GM23338 (cell line): ENCODE measurements at regions not wholly inside any gene's neighbourhood (a gene's known extent, or its start where the extent isn't known, plus 50 kb on each side); places are given as distances from the start of the nearest gene placed in this dataset.

Source experiments
- ATAC-seq: fragments of 200-7000 bp; cut with Tn5 transposase; 3 replicates; pipeline ENCODE4 v1.9.1; 2020
- DNase-seq: peaks from one replicate; pipeline ENCODE4 v3.0.0-alpha.2; 2015; ENCODE audit warnings: low spot score
- H2AFZ ChIP-seq: fragments of 200-600 bp; sonication (generic); 2 replicates; pipeline ENCODE4 v1.8.0; 2016; ENCODE audit warnings: antibody characterized with exemption, mild to moderate bottlenecking, moderate library complexity
- H3F3A ChIP-seq: fragments of 200-600 bp; sonication (generic); replicated peaks from 2 replicates; pipeline ENCODE4 v1.8.0; 2017; ENCODE audit warnings: antibody characterized with exemption, mixed run types, low read depth
- H3K27ac ChIP-seq: fragments of 200-600 bp; sonication (generic); 2 replicates; pipeline ENCODE4 v1.6.1; 2016; ENCODE audit warnings: low read depth
- H3K27me3 ChIP-seq: fragments of 200-600 bp; sonication (generic); 2 replicates; pipeline ENCODE4 v1.8.0; 2016; ENCODE audit warnings: mild to moderate bottlenecking, mixed run types, moderate library complexity; ENCODE audit not compliant: insufficient read depth
- H3K36me3 ChIP-seq: fragments of 200-600 bp; sonication (generic); 2 replicates; pipeline ENCODE4 v1.8.0; 2016; ENCODE audit warnings: mild to moderate bottlenecking; ENCODE audit not compliant: insufficient read depth
- H3K4me1 ChIP-seq: fragments of 200-600 bp; sonication (generic); 2 replicates; pipeline ENCODE4 v1.8.0; 2016; ENCODE audit warnings: mild to moderate bottlenecking, moderate library complexity; ENCODE audit not compliant: insufficient read depth
- H3K4me2 ChIP-seq: fragments of 200-600 bp; sonication (generic); 2 replicates; pipeline ENCODE4 v1.7.1; 2017; ENCODE audit warnings: mixed run types
- H3K4me3 ChIP-seq: fragments of 200-600 bp; sonication (generic); 2 replicates; pipeline ENCODE4 v1.6.1; 2016; ENCODE audit warnings: mixed run types
- H3K79me2 ChIP-seq: fragments of 200-600 bp; sonication (generic); replicated peaks from 2 replicates; pipeline ENCODE4 v1.8.0; 2017; ENCODE audit warnings: mild to moderate bottlenecking; ENCODE audit not compliant: insufficient read depth
- H3K9me2 ChIP-seq: fragments of 200-600 bp; sonication (generic); 2 replicates; pipeline ENCODE4 v1.8.0; 2017; ENCODE audit not compliant: insufficient read depth
- H4K20me1 ChIP-seq: fragments of 200-600 bp; sonication (generic); replicated peaks from 2 replicates; pipeline ENCODE4 v1.8.0; 2017; ENCODE audit warnings: mild to moderate bottlenecking; ENCODE audit not compliant: insufficient read depth
- H3K27ac Mint-ChIP-seq: 2 replicates; pipeline ENCODE4 v1.8.0; 2020; ENCODE audit warnings: inconsistent platforms, mild to moderate bottlenecking, moderate library complexity, mixed read lengths
- H3K27me3 Mint-ChIP-seq: 3 replicates; pipeline ENCODE4 v1.8.0; 2022; ENCODE audit warnings: low read depth, mild to moderate bottlenecking, moderate library complexity, mixed read lengths, inconsistent platforms; ENCODE audit not compliant: insufficient read depth, poor library complexity
- H3K36me3 Mint-ChIP-seq: 3 replicates; pipeline ENCODE4 v1.8.0; 2021; ENCODE audit warnings: low read depth, mild to moderate bottlenecking, inconsistent platforms, moderate library complexity, mixed read lengths
- H3K4me1 Mint-ChIP-seq: 3 replicates; pipeline ENCODE4 v1.8.0; 2020; ENCODE audit warnings: mild to moderate bottlenecking, inconsistent platforms, mixed read lengths
- H3K4me3 Mint-ChIP-seq: 3 replicates; pipeline ENCODE4 v1.8.0; 2021; ENCODE audit warnings: moderate library complexity, mild to moderate bottlenecking, inconsistent platforms, mixed read lengths
- H3K9me3 Mint-ChIP-seq: 3 replicates; pipeline ENCODE4 v1.8.0; 2020; ENCODE audit warnings: moderate library complexity, mild to moderate bottlenecking, inconsistent platforms, mixed read lengths
- CREB1 ChIP-seq: fragments of 250-450 bp; sonication (Bioruptor Pico); IDR thresholded peaks from 2 replicates; pipeline ENCODE4 v1.5.0; 2020; ENCODE audit warnings: low read depth, mild to moderate bottlenecking, moderate library complexity
- EZH2 ChIP-seq: fragments of 200-600 bp; sonication (generic); IDR thresholded peaks from one replicate; pipeline ENCODE4 v1.8.0; 2017; ENCODE audit warnings: antibody characterized with exemption, mild to moderate bottlenecking, low read depth; ENCODE audit not compliant: unreplicated experiment
- EZH2phosphoT487 ChIP-seq: fragments of 200-600 bp; sonication (generic); IDR thresholded peaks from one replicate; pipeline ENCODE4 v1.8.1; 2018; ENCODE audit warnings: antibody characterized with exemption; ENCODE audit not compliant: unreplicated experiment
- JUNB ChIP-seq: IDR thresholded peaks from one replicate; pipeline ENCODE4 v1.6.1; 2016; ENCODE audit warnings: antibody characterized with exemption; ENCODE audit not compliant: unreplicated experiment
- NANOG ChIP-seq: IDR thresholded peaks from 2 replicates; pipeline ENCODE4 v1.6.1; 2016; ENCODE audit warnings: antibody characterized with exemption, borderline replicate concordance
- POLR2AphosphoS5 ChIP-seq: IDR thresholded peaks from 2 replicates; pipeline ENCODE4 v1.6.1; 2016; ENCODE audit warnings: antibody characterized with exemption, low read depth
- STAT1 ChIP-seq: IDR thresholded peaks from one replicate; pipeline ENCODE4 v1.6.1; 2016; ENCODE audit warnings: antibody characterized with exemption; ENCODE audit not compliant: unreplicated experiment
- ZNF114 ChIP-seq: fragments of 250-450 bp; sonication (Bioruptor Pico); IDR thresholded peaks from 2 replicates; pipeline ENCODE4 v1.5.0; 2020; ENCODE audit warnings: mild to moderate bottlenecking, moderate library complexity
- ZNF331 ChIP-seq: fragments of 250-450 bp; sonication (Bioruptor Pico); IDR thresholded peaks from 2 replicates; pipeline ENCODE4 v1.5.0; 2020; ENCODE audit warnings: low read depth, mild to moderate bottlenecking, moderate library complexity
- TF ChIP-seq, protein P1 (sequence below): IDR thresholded peaks from 2 replicates; pipeline ENCODE4 v1.6.1; 2016; ENCODE audit warnings: antibody characterized with exemption
- TF ChIP-seq, protein P2 (sequence below): fragments of 250-450 bp; sonication (Bioruptor Pico); IDR thresholded peaks from 2 replicates; pipeline ENCODE4 v1.5.0; 2020; ENCODE audit warnings: mild to moderate bottlenecking, moderate library complexity
- TF ChIP-seq, protein P3 (sequence below): IDR thresholded peaks from one replicate; pipeline ENCODE4 v1.6.1; 2018; ENCODE audit warnings: antibody characterized with exemption; ENCODE audit not compliant: unreplicated experiment
- TF ChIP-seq, protein P4 (sequence below), 2 experiments: fragments of 200-600 bp in 1 of 2; sonication (generic) in 1 of 2; conservative IDR thresholded peaks; 2 replicates each; pipeline versions ENCODE4 v1.5.1 to v1.6.1; 2016 to 2017; ENCODE audit warnings: antibody characterized with exemption in 2 of 2, low read depth in 2 of 2, mild to moderate bottlenecking in 2 of 2, moderate library complexity in 1 of 2

DNA sequence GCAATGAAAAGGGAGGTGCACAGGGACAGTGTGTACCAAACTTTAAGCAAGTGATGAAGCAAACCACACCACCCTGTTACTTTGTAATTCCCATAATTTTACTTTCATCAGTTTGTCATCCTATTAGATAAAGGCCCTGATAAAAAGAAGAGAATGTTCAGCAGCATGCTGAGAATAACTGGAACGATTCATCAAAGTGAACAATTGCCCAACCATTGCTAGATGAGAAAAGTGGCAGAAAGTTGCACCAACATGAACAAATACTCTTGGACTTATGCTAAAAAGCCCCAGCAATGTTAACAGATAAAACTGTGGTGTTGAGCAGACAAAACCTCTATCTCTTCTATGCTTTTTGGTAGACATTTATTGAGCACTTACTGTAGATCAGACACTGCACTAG lies 75.5 kb upstream of the PCGF5 start:
- Histone ChIP-seq H3K4me2 (no peak overlapping the region), H2AFZ (no peak overlapping the region), H3K36me3 (no peaks in the 10 kb centered on the region), H3K79me2 (no peaks in the 10 kb centered on the region), H3K9me2 (peaks cover 3% of the 10 kb centered on the region; the same call in 1 of the 2 replicates), H4K20me1 (no peaks in the 10 kb centered on the region), H3K27me3 (no peaks in the 10 kb centered on the region), H3K4me1 (no peaks in the 10 kb centered on the region), H3F3A (no peaks in the 10 kb centered on the region), H3K27ac (no peak overlapping the region), H3K4me3 (no peak overlapping the region)
- H3K4me3 Mint-ChIP-seq: no peak overlapping the region
- no peaks in the 10 kb centered on the region for H3K27me3 Mint-ChIP-seq
- H3K4me1 Mint-ChIP-seq: no peaks in the 10 kb centered on the region
- no peak for TF ChIP-seq ZNF331 (CRISPR knock-in tag)
- no peak for TF ChIP-seq STAT1
- no peak for TF ChIP-seq EZH2
- TF ChIP-seq CREB1 (CRISPR knock-in tag): no peak
- no peak for TF ChIP-seq NANOG
- TF ChIP-seq ZNF114 (CRISPR knock-in tag): no peak
- TF ChIP-seq, protein P1, sequence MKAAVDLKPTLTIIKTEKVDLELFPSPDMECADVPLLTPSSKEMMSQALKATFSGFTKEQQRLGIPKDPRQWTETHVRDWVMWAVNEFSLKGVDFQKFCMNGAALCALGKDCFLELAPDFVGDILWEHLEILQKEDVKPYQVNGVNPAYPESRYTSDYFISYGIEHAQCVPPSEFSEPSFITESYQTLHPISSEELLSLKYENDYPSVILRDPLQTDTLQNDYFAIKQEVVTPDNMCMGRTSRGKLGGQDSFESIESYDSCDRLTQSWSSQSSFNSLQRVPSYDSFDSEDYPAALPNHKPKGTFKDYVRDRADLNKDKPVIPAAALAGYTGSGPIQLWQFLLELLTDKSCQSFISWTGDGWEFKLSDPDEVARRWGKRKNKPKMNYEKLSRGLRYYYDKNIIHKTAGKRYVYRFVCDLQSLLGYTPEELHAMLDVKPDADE: no peak
- TF ChIP-seq, protein P2, sequence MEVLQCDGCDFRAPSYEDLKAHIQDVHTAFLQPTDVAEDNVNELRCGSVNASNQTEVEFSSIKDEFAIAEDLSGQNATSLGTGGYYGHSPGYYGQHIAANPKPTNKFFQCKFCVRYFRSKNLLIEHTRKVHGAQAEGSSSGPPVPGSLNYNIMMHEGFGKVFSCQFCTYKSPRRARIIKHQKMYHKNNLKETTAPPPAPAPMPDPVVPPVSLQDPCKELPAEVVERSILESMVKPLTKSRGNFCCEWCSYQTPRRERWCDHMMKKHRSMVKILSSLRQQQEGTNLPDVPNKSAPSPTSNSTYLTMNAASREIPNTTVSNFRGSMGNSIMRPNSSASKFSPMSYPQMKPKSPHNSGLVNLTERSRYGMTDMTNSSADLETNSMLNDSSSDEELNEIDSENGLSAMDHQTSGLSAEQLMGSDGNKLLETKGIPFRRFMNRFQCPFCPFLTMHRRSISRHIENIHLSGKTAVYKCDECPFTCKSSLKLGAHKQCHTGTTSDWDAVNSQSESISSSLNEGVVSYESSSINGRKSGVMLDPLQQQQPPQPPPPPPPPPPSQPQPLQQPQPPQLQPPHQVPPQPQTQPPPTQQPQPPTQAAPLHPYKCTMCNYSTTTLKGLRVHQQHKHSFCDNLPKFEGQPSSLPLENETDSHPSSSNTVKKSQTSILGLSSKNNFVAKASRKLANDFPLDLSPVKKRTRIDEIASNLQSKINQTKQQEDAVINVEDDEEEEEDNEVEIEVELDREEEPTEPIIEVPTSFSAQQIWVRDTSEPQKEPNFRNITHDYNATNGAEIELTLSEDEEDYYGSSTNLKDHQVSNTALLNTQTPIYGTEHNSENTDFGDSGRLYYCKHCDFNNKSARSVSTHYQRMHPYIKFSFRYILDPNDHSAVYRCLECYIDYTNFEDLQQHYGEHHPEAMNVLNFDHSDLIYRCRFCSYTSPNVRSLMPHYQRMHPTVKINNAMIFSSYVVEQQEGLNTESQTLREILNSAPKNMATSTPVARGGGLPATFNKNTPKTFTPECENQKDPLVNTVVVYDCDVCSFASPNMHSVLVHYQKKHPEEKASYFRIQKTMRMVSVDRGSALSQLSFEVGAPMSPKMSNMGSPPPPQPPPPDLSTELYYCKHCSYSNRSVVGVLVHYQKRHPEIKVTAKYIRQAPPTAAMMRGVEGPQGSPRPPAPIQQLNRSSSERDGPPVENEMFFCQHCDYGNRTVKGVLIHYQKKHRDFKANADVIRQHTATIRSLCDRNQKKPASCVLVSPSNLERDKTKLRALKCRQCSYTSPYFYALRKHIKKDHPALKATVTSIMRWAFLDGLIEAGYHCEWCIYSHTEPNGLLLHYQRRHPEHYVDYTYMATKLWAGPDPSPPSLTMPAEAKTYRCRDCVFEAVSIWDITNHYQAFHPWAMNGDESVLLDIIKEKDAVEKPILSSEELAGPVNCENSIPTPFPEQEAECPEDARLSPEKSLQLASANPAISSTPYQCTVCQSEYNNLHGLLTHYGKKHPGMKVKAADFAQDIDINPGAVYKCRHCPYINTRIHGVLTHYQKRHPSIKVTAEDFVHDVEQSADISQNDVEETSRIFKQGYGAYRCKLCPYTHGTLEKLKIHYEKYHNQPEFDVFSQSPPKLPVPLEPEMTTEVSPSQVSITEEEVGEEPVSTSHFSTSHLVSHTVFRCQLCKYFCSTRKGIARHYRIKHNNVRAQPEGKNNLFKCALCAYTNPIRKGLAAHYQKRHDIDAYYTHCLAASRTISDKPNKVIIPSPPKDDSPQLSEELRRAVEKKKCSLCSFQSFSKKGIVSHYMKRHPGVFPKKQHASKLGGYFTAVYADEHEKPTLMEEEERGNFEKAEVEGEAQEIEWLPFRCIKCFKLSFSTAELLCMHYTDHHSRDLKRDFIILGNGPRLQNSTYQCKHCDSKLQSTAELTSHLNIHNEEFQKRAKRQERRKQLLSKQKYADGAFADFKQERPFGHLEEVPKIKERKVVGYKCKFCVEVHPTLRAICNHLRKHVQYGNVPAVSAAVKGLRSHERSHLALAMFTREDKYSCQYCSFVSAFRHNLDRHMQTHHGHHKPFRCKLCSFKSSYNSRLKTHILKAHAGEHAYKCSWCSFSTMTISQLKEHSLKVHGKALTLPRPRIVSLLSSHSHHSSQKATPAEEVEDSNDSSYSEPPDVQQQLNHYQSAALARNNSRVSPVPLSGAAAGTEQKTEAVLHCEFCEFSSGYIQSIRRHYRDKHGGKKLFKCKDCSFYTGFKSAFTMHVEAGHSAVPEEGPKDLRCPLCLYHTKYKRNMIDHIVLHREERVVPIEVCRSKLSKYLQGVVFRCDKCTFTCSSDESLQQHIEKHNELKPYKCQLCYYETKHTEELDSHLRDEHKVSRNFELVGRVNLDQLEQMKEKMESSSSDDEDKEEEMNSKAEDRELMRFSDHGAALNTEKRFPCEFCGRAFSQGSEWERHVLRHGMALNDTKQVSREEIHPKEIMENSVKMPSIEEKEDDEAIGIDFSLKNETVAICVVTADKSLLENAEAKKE (CRISPR knock-in tag): no peak
- no peak for TF ChIP-seq POLR2AphosphoS5
- TF ChIP-seq, protein P3, sequence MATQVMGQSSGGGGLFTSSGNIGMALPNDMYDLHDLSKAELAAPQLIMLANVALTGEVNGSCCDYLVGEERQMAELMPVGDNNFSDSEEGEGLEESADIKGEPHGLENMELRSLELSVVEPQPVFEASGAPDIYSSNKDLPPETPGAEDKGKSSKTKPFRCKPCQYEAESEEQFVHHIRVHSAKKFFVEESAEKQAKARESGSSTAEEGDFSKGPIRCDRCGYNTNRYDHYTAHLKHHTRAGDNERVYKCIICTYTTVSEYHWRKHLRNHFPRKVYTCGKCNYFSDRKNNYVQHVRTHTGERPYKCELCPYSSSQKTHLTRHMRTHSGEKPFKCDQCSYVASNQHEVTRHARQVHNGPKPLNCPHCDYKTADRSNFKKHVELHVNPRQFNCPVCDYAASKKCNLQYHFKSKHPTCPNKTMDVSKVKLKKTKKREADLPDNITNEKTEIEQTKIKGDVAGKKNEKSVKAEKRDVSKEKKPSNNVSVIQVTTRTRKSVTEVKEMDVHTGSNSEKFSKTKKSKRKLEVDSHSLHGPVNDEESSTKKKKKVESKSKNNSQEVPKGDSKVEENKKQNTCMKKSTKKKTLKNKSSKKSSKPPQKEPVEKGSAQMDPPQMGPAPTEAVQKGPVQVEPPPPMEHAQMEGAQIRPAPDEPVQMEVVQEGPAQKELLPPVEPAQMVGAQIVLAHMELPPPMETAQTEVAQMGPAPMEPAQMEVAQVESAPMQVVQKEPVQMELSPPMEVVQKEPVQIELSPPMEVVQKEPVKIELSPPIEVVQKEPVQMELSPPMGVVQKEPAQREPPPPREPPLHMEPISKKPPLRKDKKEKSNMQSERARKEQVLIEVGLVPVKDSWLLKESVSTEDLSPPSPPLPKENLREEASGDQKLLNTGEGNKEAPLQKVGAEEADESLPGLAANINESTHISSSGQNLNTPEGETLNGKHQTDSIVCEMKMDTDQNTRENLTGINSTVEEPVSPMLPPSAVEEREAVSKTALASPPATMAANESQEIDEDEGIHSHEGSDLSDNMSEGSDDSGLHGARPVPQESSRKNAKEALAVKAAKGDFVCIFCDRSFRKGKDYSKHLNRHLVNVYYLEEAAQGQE: no peak
- TF ChIP-seq, protein P4, sequence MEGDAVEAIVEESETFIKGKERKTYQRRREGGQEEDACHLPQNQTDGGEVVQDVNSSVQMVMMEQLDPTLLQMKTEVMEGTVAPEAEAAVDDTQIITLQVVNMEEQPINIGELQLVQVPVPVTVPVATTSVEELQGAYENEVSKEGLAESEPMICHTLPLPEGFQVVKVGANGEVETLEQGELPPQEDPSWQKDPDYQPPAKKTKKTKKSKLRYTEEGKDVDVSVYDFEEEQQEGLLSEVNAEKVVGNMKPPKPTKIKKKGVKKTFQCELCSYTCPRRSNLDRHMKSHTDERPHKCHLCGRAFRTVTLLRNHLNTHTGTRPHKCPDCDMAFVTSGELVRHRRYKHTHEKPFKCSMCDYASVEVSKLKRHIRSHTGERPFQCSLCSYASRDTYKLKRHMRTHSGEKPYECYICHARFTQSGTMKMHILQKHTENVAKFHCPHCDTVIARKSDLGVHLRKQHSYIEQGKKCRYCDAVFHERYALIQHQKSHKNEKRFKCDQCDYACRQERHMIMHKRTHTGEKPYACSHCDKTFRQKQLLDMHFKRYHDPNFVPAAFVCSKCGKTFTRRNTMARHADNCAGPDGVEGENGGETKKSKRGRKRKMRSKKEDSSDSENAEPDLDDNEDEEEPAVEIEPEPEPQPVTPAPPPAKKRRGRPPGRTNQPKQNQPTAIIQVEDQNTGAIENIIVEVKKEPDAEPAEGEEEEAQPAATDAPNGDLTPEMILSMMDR (conservative IDR thresholded peaks at IDR 0.05; ENCODE audit: low read depth in 2 of 2): no peak
- TF ChIP-seq EZH2phosphoT487: no peak
- TF ChIP-seq JUNB: no peak
- H3K9me3 Mint-ChIP-seq: no peaks in the 10 kb centered on the region
- DNase-seq (no peak), ATAC-seq (no peak)
- no peaks in the 10 kb centered on the region for H3K36me3 Mint-ChIP-seq
- H3K27ac Mint-ChIP-seq: no peak overlapping the region
